ENCODE measurements at regions not wholly inside any gene's neighbourhood (a gene's known extent, or its start where the extent isn't known, plus 50 kb on each side); places are given as distances from the start of the nearest gene placed in this dataset.

GRCh38 chr2:72043985-72044384 lies 103.7 kb downstream of the CYP26B1 start:
- TF ChIP-seq CTCF (IDR thresholded peaks at IDR 0.05), result no peak

- no peak for TF ChIP-seq CTCF (IDR thresholded peaks at IDR 0.05)
Measured at GRCh38 chr2:72041638-72042111, 106.0 kb downstream of the CYP26B1 start.

GRCh38 chr2:72040629-72041571 lies 106.8 kb downstream of the CYP26B1 start:
- TF ChIP-seq CTCF (IDR thresholded peaks at IDR 0.05), result no peak

DNA sequence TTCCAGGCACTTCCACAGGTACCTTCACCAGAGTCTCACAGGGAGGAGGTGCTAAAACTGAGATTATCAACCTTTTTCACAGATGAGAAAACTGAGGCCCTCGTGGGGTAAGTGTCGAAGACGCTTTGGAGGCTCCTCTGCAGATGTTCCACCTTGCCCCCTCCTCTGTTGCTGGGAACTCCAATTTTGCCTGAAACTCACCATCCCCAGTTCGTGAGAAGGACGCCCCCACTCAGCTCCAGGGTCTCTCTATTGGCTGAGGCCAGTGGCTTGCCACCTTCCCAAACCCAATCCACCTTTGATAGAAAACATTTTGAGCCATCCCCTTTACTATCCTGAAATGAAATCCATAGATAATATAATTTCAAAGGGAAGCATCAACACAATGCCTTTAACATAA lies 109.1 kb downstream of the CYP26B1 start:
- TF ChIP-seq CTCF (IDR thresholded peaks at IDR 0.05), result no peak

GRCh38 chr2:72037261-72037666 lies 110.4 kb downstream of the CYP26B1 start:
- TF ChIP-seq CTCF (IDR thresholded peaks at IDR 0.05), result no peak

GRCh38 chr2:72036595-72036994 lies 111.1 kb downstream of the CYP26B1 start:
- TF ChIP-seq CTCF (IDR thresholded peaks at IDR 0.05), result no peak

- no peak for TF ChIP-seq CTCF (IDR thresholded peaks at IDR 0.05)
Measured at GRCh38 chr2:72036173-72036545, 111.5 kb downstream of the CYP26B1 start.
